ENCODE measurements at regions not wholly inside any gene's neighbourhood (a gene's known extent, or its start where the extent isn't known, plus 50 kb on each side); places are given as distances from the start of the nearest gene placed in this dataset.
"Not testable (repeated sequence)": the region's sequence is repeated elsewhere in the genome, so short reads cannot be mapped to it uniquely, and the experiment has no call there.

GRCh38 chr1:234913278-234913649 is 215.4 kb downstream of the TOMM20 start:
- ChIA-PET CTCF (interaction anchor here (0.6 kb wide), 1 partner anchor 61 kb away, joined by 3 read pairs; no protein-coding TSS in a partner anchor), POLR2A (interaction anchor here (1.4 kb wide), 1 partner anchor 189 kb away, joined by 4 read pairs; no protein-coding TSS in a partner anchor)
- no peaks in the 10 kb centered on the region for H3K36me3 ChIP-seq (ENCODE audit: control insufficient read depth in 2 of 3, insufficient read depth in 3 of 3, low read length in 3 of 3)
- no peaks in the 10 kb centered on the region for H3K27me3 Mint-ChIP-seq
- no peaks in the 10 kb centered on the region for H3K36me3 Mint-ChIP-seq
- intact Hi-C loops (cut with micrococcal nuclease): loop anchor here in 1 of 2 donors (5.0 kb wide), 1 partner anchor 49 kb away; no protein-coding TSS in a partner anchor
- ATAC-seq (no peak), DNase-seq (no peak)
- H3K27ac ChIP-seq (ENCODE audit: low read depth, low read length): no peak overlapping the region
- no peaks in the 10 kb centered on the region for H3K27me3 ChIP-seq (ENCODE audit: control insufficient read depth in 2 of 2, insufficient read depth in 2 of 2, low read length in 2 of 2)
- H3K4me1 Mint-ChIP-seq: peaks cover 26 to 39% (median 29%) of the 10 kb centered on the region in 7 donors
- no peaks in the 10 kb centered on the region for H3K9me3 Mint-ChIP-seq
- no peak overlapping the region for H3K4me3 ChIP-seq (ENCODE audit: low read length)
- peaks cover 18% of the 10 kb centered on the region in 2 donors for H3K4me1 ChIP-seq (ENCODE audit: control insufficient read depth in 2 of 2, insufficient read depth in 2 of 2, low read length in 2 of 2)
- no peak overlapping the region for H3K4me3 Mint-ChIP-seq
- H3K27ac Mint-ChIP-seq: peak overlapping the region in 1 of 9 donors; percentile 36
- no peaks in the 10 kb centered on the region for H3K9me3 ChIP-seq (ENCODE audit: control insufficient read depth in 2 of 3, low read length in 3 of 3)

GRCh38 chr1:234912548-234913277 is 215.9 kb downstream of the TOMM20 start:
- Histone ChIP-seq H3K4me3 (ENCODE audit: low read length) (no peak overlapping the region), H3K4me1 (ENCODE audit: control insufficient read depth in 2 of 2, insufficient read depth in 2 of 2, low read length in 2 of 2) (peaks cover 18% of the 10 kb centered on the region in 2 donors), H3K36me3 (ENCODE audit: control insufficient read depth in 2 of 3, insufficient read depth in 3 of 3, low read length in 3 of 3) (no peaks in the 10 kb centered on the region), H3K9me3 (ENCODE audit: control insufficient read depth in 2 of 3, low read length in 3 of 3) (no peaks in the 10 kb centered on the region), H3K27ac (ENCODE audit: low read depth, low read length) (no peak overlapping the region), H3K27me3 (ENCODE audit: control insufficient read depth in 2 of 2, insufficient read depth in 2 of 2, low read length in 2 of 2) (no peaks in the 10 kb centered on the region)
- intact Hi-C loops (cut with micrococcal nuclease): loop anchor here in 1 of 2 donors (5.0 kb wide), 1 partner anchor 50 kb away; no protein-coding TSS in a partner anchor
- ChIA-PET POLR2A (interaction anchor here (0.7 to 1.8 kb wide), 4 partner anchors 14 to 301 kb away, joined by 3 to 7 read pairs (median 4); no protein-coding TSS in a partner anchor), CTCF (no interaction called here)
- H3K27ac Mint-ChIP-seq: peak overlapping the region in 7 of 9 donors; percentile 21 to 85 (median 67)
- H3K9me3 Mint-ChIP-seq: no peaks in the 10 kb centered on the region
- DNase-seq (no peak), ATAC-seq (no peak)
- H3K36me3 Mint-ChIP-seq: no peaks in the 10 kb centered on the region
- no peaks in the 10 kb centered on the region for H3K27me3 Mint-ChIP-seq
- H3K4me1 Mint-ChIP-seq: peaks cover 26 to 39% (median 31%) of the 10 kb centered on the region in 7 donors
- peak overlapping the region in 4 of 10 donors; percentile 9 to 51 (median 19) for H3K4me3 Mint-ChIP-seq

- Histone ChIP-seq H3K9me3 (ENCODE audit: control insufficient read depth in 2 of 3, low read length in 3 of 3) (no peaks in the 10 kb centered on the region), H3K27me3 (ENCODE audit: control insufficient read depth in 2 of 2, insufficient read depth in 2 of 2, low read length in 2 of 2) (no peaks in the 10 kb centered on the region), H3K4me3 (ENCODE audit: low read length) (no peak overlapping the region), H3K27ac (ENCODE audit: low read depth, low read length) (no peak overlapping the region), H3K4me1 (ENCODE audit: control insufficient read depth in 2 of 2, insufficient read depth in 2 of 2, low read length in 2 of 2) (peaks cover 18% of the 10 kb centered on the region in 2 donors), H3K36me3 (ENCODE audit: control insufficient read depth in 2 of 3, insufficient read depth in 3 of 3, low read length in 3 of 3) (no peaks in the 10 kb centered on the region)
- H3K36me3 Mint-ChIP-seq: no peaks in the 10 kb centered on the region
- no peaks in the 10 kb centered on the region for H3K27me3 Mint-ChIP-seq
- POLR2A ChIA-PET: interaction anchor here (0.6 to 1.8 kb wide), 6 partner anchors 11 to 300 kb away, joined by 3 to 7 read pairs (median 4); no protein-coding TSS in a partner anchor
- DNase-seq: no peak
- peak overlapping the region in 8 of 9 donors; percentile 21 to 78 (median 69) for H3K27ac Mint-ChIP-seq
- peaks cover 26 to 39% (median 30%) of the 10 kb centered on the region in 7 donors for H3K4me1 Mint-ChIP-seq
- intact Hi-C loops (cut with micrococcal nuclease): loop anchor here in 1 of 2 donors (5.0 kb wide), 1 partner anchor 51 kb away; no protein-coding TSS in a partner anchor
- peak overlapping the region in 5 of 10 donors; percentile 9 to 50 (median 16) for H3K4me3 Mint-ChIP-seq
- CTCF ChIA-PET: no interaction called here
- H3K9me3 Mint-ChIP-seq: no peaks in the 10 kb centered on the region
- peak; percentile 89 for ATAC-seq
Observed at GRCh38 chr1:234911787-234912186, 216.8 kb downstream of the TOMM20 start.

GRCh38 chr1:234911136-234911535 is 217.5 kb downstream of the TOMM20 start:
- H3K36me3 ChIP-seq (ENCODE audit: control insufficient read depth in 2 of 3, insufficient read depth in 3 of 3, low read length in 3 of 3); ATAC-seq; H3K27me3 ChIP-seq (ENCODE audit: control insufficient read depth in 2 of 2, insufficient read depth in 2 of 2, low read length in 2 of 2); H3K9me3 Mint-ChIP-seq; H3K27ac ChIP-seq (ENCODE audit: low read depth, low read length); H3K27me3 Mint-ChIP-seq; H3K9me3 ChIP-seq (ENCODE audit: control insufficient read depth in 2 of 3, low read length in 3 of 3); DNase-seq; H3K4me3 ChIP-seq (ENCODE audit: low read length); H3K36me3 Mint-ChIP-seq: not testable (repeated sequence)
- peak overlapping the region in 7 of 9 donors; percentile 13 to 78 (median 69) for H3K27ac Mint-ChIP-seq
- H3K4me3 Mint-ChIP-seq: peak overlapping the region in 2 of 10 donors; percentile 9 to 19
- H3K4me1 Mint-ChIP-seq: peaks cover 26 to 39% (median 31%) of the 10 kb centered on the region in 7 donors
- ChIA-PET CTCF (interaction anchor here (1.0 kb wide), 1 partner anchor 299 kb away, joined by 3 read pairs; no protein-coding TSS in a partner anchor), POLR2A (interaction anchor here (1.0 to 1.8 kb wide), 3 partner anchors 17 to 299 kb away, joined by 3 to 7 read pairs (median 4); no protein-coding TSS in a partner anchor)
- intact Hi-C loops (cut with micrococcal nuclease): loop anchor here in 1 of 2 donors (5.0 kb wide), 1 partner anchor 51 kb away; no protein-coding TSS in a partner anchor
- peaks cover 18% of the 10 kb centered on the region in 2 donors for H3K4me1 ChIP-seq (ENCODE audit: control insufficient read depth in 2 of 2, insufficient read depth in 2 of 2, low read length in 2 of 2)

GRCh38 chr1:234909851-234910250 is 218.8 kb downstream of the TOMM20 start:
- Histone ChIP-seq H3K9me3 (ENCODE audit: control insufficient read depth in 2 of 3, low read length in 3 of 3) (no peaks in the 10 kb centered on the region), H3K4me3 (ENCODE audit: low read length) (no peak overlapping the region), H3K27ac (ENCODE audit: low read depth, low read length) (no peak overlapping the region), H3K4me1 (ENCODE audit: control insufficient read depth in 2 of 2, insufficient read depth in 2 of 2, low read length in 2 of 2) (peaks cover 18% of the 10 kb centered on the region in 2 donors), H3K36me3 (ENCODE audit: control insufficient read depth in 2 of 3, insufficient read depth in 3 of 3, low read length in 3 of 3) (no peaks in the 10 kb centered on the region), H3K27me3 (ENCODE audit: control insufficient read depth in 2 of 2, insufficient read depth in 2 of 2, low read length in 2 of 2) (no peaks in the 10 kb centered on the region)
- no peaks in the 10 kb centered on the region for H3K36me3 Mint-ChIP-seq
- intact Hi-C loops (cut with micrococcal nuclease): loop anchor here in 1 of 2 donors (5.0 kb wide), 1 partner anchor 52 kb away; no protein-coding TSS in a partner anchor
- ChIA-PET POLR2A (interaction anchor here (0.7 kb wide), 1 partner anchor 62 kb away, joined by 3 read pairs; no protein-coding TSS in a partner anchor), CTCF (no interaction called here)
- DNase-seq (no peak), ATAC-seq (no peak)
- H3K27me3 Mint-ChIP-seq: no peaks in the 10 kb centered on the region
- no peak overlapping the region for H3K27ac Mint-ChIP-seq
- no peak overlapping the region for H3K4me3 Mint-ChIP-seq
- peaks cover 21 to 39% (median 29%) of the 10 kb centered on the region in 7 donors for H3K4me1 Mint-ChIP-seq
- no peaks in the 10 kb centered on the region for H3K9me3 Mint-ChIP-seq

GRCh38 chr1:234909307-234909810 is 219.3 kb downstream of the TOMM20 start:
- no peaks in the 10 kb centered on the region for H3K27me3 ChIP-seq (ENCODE audit: control insufficient read depth in 2 of 2, insufficient read depth in 2 of 2, low read length in 2 of 2)
- Mint-ChIP-seq H3K27me3 (no peaks in the 10 kb centered on the region), H3K36me3 (no peaks in the 10 kb centered on the region), H3K27ac (peak overlapping the region in 1 of 9 donors; percentile 3), H3K4me1 (peaks cover 21 to 39% (median 29%) of the 10 kb centered on the region in 7 donors), H3K9me3 (no peaks in the 10 kb centered on the region), H3K4me3 (no peak overlapping the region)
- ChIA-PET POLR2A (no interaction called here), CTCF (no interaction called here)
- ATAC-seq (no peak), DNase-seq (no peak)
- H3K9me3 ChIP-seq (ENCODE audit: control insufficient read depth in 2 of 3, low read length in 3 of 3): no peaks in the 10 kb centered on the region
- H3K4me3 ChIP-seq (ENCODE audit: low read length): no peak overlapping the region
- H3K27ac ChIP-seq (ENCODE audit: low read depth, low read length): no peak overlapping the region
- intact Hi-C loops (cut with micrococcal nuclease): no loop called here
- H3K36me3 ChIP-seq (ENCODE audit: control insufficient read depth in 2 of 3, insufficient read depth in 3 of 3, low read length in 3 of 3): no peaks in the 10 kb centered on the region
- H3K4me1 ChIP-seq (ENCODE audit: control insufficient read depth in 2 of 2, insufficient read depth in 2 of 2, low read length in 2 of 2): peaks cover 18% of the 10 kb centered on the region in 2 donors
